Uterus (tissue), 2 donors: ENCODE measurements at regions not wholly inside any gene's neighbourhood (a gene's known extent, or its start where the extent isn't known, plus 50 kb on each side); places are given as distances from the start of the nearest gene placed in this dataset.

Experiments used
- CTCF ChIP-seq, 4 experiments: fragments of 200-600 bp in 2 of 4; fragments of 450-650 bp in 2 of 4; sonication (generic) in 2 of 4; IDR thresholded peaks; one replicate each; pipeline ENCODE4 v1.5.1; 2016 to 2019; ENCODE audit warnings: antibody characterized with exemption in 4 of 4, mild to moderate bottlenecking in 2 of 4, moderate library complexity in 1 of 4
- POLR2A ChIP-seq, 2 donors: fragments of 450-650 bp; IDR thresholded peaks; one replicate each; pipeline ENCODE4 v1.6.1; 2016; ENCODE audit warnings: antibody characterized with exemption in 2 of 2, mild to moderate bottlenecking in 1 of 2, moderate library complexity in 1 of 2

DNA sequence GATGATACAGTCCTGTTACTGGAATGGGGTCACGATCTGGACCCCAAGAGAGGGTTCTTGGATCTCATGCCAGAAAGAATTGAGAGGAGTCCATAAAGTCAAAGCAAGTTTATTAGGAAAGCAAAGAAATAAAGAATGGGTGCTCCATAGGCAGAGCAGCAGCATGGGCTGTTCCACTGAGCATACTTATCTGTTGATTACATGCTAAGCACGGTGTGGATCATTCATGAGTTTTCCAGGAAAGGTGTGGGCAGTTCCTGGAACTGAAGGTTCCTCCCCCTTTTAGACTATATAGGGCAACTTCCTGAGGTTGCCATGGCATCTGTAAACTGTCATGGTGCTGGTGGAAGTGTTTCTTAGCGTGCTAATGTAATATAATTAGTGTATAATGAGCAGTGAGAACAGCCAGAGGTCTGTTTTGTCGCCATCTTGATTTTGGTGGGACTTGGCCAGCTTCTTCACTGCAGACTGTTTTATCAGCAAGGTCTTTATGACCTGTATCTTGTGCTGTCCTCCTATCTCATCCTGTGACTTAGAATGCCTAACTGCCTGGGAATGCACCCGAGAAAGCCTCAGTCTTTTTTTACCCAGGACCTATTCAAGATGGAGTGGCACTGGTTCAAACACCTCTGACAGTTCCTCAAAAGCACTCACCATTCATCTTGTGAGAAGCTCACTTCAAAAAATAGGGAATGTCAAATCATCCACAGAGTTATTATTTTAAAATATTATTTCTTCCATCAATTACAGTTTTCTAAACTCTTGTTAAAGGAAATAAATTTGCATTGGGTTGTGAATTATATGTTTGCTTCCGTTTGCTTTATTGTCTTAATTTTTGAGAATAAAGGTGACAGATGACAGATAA lies 1358.8 kb upstream of the TMEM132C start:
- no peak for TF ChIP-seq POLR2A (IDR thresholded peaks at IDR 0.05)
- TF ChIP-seq CTCF (IDR thresholded peaks at IDR 0.05), result no peak
